ENCODE measurements at regions not wholly inside any gene's neighbourhood (a gene's known extent, or its start where the extent isn't known, plus 50 kb on each side); places are given as distances from the start of the nearest gene placed in this dataset.

- no peak for DNase-seq
Observed at GRCh38 chr2:66382091-66382490, 52.8 kb upstream of the MEIS1 start.

GRCh38 chr2:66379473-66379872, 55.5 kb upstream of the MEIS1 start:
- DNase-seq: no peak

- no peak for DNase-seq
Observed at GRCh38 chr2:66377832-66378231, 57.1 kb upstream of the MEIS1 start.

- DNase-seq: no peak
Observed at GRCh38 chr2:66370824-66371223, 64.1 kb upstream of the MEIS1 start.

GRCh38 chr2:66366619-66367018, 68.3 kb upstream of the MEIS1 start:
- DNase-seq: no peak

GRCh38 chr2:66364495-66365333, 70.2 kb upstream of the MEIS1 start:
- no peak for DNase-seq

GRCh38 chr2:66362701-66363100, 72.2 kb upstream of the MEIS1 start:
- no peak for DNase-seq

- DNase-seq: no peak
Observed at GRCh38 chr2:66346231-66346664, 88.7 kb upstream of the MEIS1 start.

- DNase-seq: no peak
Observed at GRCh38 chr2:66344087-66344663, 90.8 kb upstream of the MEIS1 start.

GRCh38 chr2:66343259-66343658, 91.7 kb upstream of the MEIS1 start:
- no peak for DNase-seq

GRCh38 chr2:66340521-66340920, 94.4 kb upstream of the MEIS1 start:
- DNase-seq: no peak

GRCh38 chr2:66334237-66335029, 100.5 kb upstream of the MEIS1 start:
- DNase-seq: no peak

- no peak for DNase-seq
Observed at GRCh38 chr2:66331176-66331575, 103.7 kb upstream of the MEIS1 start.

- no peak for DNase-seq
Observed at GRCh38 chr2:66329081-66329605, 105.8 kb upstream of the MEIS1 start.

GRCh38 chr2:66327066-66327740, 107.7 kb upstream of the MEIS1 start:
- no peak for DNase-seq

- no peak for DNase-seq
Observed at GRCh38 chr2:66324909-66325528, 109.9 kb upstream of the MEIS1 start.

- no peak for DNase-seq
Observed at GRCh38 chr2:66324356-66324755, 110.6 kb upstream of the MEIS1 start.

- DNase-seq: no peak
Observed at GRCh38 chr2:66323406-66323805, 111.5 kb upstream of the MEIS1 start.

GRCh38 chr2:66322506-66323260, 112.2 kb upstream of the MEIS1 start:
- DNase-seq: no peak

GRCh38 chr2:66318009-66318561, 116.8 kb upstream of the MEIS1 start:
- DNase-seq: no peak

- no peak for DNase-seq
Observed at GRCh38 chr2:66317268-66317890, 117.5 kb upstream of the MEIS1 start.

Measured in activated CD4-positive, alpha-beta T cell treated with anti-CD3 and anti-CD28 coated beads, Interleukin-2, amount 50 U/mL, for 16 hours (primary cell).